ENCODE measurements at regions not wholly inside any gene's neighbourhood (a gene's known extent, or its start where the extent isn't known, plus 50 kb on each side); places are given as distances from the start of the nearest gene placed in this dataset.
"Not testable (repeated sequence)": the region's sequence is repeated elsewhere in the genome, so short reads cannot be mapped to it uniquely, and the experiment has no call there.

DNA sequence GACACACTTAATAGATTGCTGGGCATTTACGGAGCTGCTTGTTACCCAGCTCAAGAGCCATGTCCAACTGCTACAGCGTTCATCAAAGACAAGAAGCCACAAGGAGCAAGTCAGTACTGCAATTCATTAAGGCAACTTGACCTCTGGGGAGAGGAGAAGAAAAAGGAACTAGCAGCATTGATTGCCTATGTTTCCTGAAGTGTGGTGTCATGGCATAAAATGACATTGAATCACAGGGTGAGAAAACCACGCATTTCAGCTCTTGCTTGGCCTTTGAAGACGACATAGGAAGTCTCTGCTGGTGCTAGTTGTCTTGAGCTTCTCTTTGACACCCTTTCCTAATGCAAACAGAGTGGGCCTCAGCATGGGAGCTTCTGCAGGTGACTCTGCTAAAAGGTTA, 139.1 kb downstream of the CDH26 start:
- DNase-seq (ENCODE audit: low spot score): no peak

DNA sequence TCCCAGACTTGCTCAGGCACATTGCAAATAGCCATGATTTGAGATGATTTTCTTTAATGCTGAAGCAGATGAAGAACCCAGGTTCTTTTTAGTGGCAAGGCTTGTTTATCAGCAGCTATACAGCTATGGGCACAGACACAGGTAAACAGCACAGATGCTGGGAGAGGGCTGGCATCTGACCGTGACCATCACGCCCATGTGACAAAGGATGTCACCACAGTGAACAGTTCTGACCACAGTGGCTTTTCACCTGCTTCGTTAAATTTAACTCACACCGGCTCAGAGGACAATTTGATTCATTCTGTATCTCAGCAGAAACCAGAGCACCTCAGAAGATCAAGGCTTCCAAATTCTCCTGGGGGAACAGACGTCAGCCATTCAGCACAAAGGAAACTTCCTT, 142.6 kb downstream of the CDH26 start:
- DNase-seq (ENCODE audit: low spot score): no peak

DNA sequence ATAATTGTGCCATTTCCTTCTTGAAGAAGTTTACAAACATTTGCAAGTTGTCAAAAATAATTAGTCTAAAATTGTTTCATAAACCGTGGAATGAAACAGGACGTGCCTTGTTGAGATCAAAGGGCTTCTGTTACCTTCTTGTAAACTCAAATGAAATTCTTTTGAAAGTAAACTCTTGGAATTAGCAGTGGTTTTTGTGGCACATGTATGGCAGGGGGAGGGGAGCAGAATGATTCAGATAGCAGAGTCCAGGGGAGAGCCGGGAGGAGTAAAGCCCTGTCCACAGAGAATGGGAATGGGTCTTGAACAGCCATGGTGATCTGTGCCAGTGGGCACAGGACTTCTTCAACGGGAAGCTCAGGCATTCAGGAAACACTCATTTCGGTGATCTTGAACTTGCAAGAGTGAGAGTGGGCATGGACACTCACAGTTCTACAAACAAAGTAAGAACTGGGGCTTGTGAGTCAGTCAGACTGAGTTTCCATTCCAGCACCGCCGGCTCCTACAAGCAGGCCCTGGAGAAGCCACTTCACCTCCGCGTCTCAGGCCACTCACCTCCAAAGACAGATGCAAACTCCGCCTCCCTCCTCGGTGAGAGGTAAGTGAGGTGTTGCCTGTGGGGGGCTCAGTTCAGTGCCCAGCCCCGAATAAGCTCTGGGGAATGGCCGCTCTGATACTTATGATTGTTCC, 143.1 kb downstream of the CDH26 start:
- DNase-seq (ENCODE audit: low spot score): no peak

DNA sequence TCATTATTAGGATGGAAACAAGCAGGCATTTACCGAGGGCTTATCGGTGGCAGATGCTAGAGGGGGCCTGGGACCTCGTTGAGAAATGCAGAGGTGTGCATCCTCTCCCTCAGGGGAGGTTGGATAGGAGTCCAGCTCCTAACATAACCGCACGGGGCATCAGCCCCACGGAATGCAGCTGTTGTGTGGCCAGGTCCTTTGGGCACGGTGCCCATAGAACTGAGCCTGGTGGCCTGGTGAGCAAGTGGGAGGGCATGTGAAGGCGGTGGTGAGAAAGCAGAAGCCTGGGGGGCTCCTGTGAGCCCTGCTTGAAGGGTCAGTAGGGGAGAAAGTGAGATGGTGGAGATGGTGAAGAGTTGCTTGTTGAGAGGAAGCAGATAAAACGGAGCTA, 143.7 kb downstream of the CDH26 start:
- DNase-seq (ENCODE audit: low spot score): no peak

DNA sequence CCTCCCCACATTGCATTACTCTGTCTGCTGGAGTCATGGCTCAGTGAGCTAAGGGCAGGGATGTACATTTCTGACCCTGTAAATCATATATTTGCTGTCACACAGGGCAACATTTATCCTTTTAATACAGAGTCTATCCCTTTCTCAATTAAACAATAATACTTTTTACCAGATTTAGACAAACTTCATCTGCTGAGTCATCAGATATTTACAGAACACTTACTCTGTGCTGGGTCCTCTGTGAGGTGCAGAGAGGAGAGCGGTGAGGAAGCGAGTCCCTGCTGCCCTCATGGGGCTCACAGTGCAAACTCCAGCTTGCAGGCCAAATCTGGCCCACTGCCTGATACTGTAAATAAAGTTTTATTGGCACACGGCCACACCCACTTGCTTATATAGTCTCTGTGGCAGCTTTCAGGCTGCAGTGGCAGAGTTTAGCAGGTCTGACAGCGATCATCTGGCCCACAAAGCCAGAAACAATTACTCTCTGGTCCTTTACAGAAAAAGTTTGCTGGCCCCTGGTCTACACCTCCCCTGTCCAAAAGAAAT, 144.5 kb downstream of the CDH26 start:
- DNase-seq (ENCODE audit: low spot score): no peak

DNA sequence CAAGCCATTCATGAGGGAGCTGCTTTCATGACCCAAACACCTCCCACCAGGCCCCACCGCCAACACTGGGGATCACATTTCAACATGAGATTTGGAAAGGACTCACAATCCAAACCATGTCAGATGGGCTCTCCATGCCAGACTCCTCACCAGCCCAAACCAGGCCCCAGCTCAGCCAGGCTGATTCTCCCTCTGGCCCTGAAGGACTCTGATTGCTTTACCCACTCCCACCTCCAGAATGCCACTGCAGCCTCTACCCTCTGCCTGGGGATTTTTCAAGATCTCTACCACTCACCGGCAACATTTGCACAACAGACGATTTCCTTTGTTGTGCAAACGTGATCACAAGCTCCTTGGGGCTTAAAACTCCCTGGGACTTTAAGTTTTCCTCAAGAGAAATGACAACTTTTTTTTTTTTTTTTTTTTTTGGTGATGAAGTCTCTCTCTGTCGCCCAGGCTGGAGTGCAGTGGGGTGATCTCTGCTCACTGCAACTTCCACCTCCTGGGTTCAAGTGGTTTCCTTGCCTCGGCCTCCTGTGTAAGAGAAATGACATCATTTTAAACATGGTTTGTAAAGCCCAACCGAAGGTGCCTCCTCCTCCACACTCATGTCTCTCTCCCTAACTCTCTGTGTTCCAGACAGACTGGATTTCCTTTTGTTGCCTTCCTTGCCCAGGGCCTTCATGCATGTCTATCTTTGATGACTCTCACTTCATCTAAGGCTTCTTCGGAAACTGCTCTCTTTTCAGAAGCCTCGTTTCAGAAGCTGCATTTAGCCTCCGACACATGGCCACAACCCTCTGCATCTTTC, 147.0 kb downstream of the CDH26 start:
- no peak for DNase-seq (ENCODE audit: low spot score)

DNA sequence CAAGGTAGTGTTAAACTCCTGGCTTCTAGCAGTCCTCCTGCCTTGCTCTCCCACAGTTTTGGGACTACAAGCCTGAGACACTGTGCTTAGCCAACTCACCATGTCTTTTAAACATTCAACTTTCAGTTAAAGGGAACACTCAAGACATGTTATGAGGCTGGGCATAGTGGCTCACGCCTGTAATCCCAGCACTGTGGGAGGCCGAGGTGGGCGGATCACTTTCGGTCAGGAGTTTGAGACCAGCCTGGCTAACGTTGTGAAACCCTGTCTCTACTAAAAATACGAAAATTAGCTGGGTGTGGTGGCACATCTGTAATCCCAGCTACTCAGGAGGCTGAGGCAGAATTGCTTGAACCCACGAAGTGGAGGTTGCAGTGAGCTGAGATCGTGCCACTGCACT, 148.0 kb downstream of the CDH26 start:
- not testable (repeated sequence) for DNase-seq (ENCODE audit: low spot score)

DNA sequence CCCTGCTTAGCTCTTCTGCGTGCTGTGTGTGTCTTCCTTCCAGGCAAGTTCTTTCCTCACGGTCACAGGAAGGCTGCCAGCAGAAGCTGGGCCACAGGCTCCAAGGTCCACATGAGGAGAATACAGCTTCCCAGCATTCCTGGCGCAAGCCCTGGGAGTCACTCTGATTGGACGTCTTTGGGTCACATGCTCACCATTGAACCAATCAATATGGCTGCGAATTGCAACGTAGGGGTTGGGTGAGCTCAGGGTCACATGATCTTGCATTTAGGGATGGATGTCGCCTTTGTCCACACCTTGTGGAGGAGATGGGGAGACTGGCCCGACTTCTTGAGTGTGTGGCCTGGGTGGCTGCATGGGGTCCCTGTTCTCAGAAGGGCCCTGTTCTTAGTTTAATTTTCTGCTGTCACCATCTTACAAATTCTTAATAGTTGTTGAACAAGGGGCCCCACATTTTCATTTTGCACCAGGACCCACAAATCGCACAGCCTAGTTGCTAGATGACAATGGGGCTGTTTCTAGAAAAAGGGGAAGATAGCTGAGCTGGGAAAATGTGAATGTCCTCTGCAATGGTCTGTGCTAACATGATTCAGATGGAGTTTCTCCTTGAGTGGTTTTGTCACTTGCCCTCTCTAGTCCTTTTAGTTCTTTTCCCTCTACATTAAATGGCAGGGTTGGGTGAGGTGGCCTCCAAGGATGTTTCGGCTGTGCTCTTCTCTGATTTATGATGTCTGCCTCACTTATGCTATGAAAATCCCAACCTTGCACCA, 149.6 kb downstream of the CDH26 start:
- DNase-seq (ENCODE audit: low spot score): no peak

DNA sequence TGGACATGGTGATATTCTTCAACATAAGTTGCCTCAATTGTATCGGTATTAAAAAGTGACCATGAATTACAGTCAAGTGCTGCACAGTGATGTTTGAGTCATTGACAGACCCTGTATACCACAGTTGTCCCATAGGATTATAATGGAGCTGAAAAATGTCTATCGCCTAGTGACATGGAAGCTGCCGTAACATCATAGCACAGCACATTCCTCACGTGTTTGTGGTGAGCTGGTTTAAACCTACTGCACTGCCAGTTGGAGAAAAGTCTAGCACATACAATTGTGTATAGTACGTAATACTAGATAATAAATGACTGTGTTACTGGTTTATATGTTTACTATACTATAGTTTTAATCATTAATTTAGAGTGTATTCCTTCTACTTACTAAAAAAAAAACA, 150.2 kb downstream of the CDH26 start:
- DNase-seq (ENCODE audit: low spot score): no peak

DNA sequence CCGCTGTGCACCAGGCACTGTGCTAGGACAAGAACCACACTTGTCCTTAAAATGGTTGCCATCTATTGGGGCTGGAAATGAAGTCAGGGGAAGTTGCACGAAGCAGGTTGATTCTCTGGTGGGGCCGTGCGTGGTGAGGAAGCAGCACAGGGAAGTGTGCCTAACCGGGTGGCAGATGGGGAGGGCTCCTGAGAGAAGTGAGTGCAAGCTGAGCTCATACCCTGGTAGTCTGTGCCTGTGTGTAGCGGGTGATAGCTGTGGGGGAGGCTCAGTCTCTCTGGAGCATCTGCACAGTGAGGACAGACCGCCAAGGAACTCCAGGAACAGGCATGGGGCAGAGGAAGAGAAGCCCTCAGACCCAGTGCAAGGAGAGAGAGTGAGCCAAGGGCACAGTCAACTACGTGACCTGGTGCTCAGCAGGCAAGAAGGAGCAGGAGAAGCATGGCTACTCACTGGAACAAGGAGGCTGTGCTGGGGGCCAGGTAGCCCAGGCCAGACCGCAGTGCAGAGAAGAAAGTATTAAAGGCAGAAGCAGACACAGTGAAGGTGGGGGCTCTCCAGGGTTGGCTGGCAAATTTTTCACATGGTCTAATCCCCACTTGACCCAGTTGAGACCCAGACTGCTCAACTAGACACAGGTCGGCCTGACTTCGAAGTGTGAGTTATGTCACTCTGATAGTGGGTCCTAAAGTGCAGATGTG, 155.0 kb downstream of the CDH26 start:
- DNase-seq (ENCODE audit: low spot score): no peak

DNA sequence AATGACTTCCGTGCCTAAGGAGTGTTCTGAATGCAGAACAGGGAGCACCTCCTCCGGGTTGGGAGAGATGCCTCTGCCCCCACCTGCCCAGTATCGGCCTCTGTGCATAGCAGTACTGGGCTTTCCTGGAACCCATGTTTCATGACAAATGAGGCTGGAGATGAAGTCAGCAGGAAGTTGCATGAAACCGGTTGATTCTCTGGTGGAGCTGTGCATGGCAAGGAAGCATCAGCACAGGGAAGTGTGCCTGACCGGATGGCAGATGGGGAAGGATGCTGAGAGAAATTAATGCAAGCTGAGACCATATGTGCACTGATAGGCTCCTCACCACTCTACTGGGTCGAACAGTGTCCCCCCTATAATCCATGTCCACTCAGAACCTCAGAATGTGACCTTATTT, 155.5 kb downstream of the CDH26 start:
- no peak for DNase-seq (ENCODE audit: low spot score)

DNA sequence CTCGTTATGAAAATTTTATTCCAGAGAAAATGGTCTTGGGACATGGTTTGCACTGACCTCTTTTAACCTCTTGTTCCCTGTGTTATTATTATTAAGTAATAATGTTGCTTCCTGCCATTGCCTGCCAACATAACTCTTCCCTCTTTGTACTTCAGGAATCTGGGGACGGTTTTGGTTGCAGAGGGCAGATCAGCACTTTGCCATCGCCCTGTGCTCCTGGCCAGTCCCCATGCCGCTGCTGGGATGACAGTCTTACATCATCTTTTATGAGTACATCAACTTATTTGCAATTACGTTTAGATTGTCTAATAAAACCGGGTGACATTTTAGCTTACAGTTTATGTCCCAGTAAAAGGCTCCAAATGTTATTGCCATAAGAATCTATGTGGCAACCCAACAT, 157.2 kb downstream of the CDH26 start:
- no peak for DNase-seq (ENCODE audit: low spot score)

DNA sequence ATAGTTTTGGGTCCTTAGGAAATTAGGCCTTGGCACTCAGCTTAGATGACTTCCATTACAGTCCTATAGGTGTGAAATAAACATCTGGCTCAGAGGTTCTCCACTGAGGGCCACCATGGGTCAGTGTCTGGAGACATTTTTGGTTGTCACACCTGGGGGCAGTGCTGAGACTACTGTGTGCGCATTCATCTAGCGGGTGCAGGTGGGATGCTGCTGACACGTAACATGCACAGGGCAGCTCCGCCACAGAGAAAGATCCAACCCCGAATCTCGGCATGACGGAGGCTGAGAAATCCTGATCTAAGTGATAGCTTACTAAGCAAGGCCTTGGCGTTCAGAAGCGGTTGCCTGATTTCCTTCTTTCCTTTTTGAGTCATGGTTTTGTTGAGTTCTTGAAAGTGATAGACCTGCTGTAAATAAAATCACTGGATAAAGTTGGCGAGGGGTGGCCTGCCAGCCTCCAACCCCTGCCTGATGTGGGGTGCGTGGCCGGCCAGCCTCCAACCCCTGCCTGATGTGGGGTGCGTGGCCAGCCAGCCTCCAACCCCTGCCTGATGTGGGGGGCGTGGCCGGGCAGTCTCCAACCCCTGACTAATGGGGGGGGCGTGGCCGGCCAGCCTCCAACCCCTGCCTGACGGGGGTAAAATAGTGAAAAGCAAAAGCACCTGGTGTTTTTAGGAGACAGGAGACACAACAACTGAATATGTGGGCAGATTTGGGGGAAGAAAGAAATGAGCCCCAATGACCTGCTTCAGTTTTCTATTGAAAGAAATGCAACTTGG, 158.1 kb downstream of the CDH26 start:
- no peak for DNase-seq (ENCODE audit: low spot score)

DNA sequence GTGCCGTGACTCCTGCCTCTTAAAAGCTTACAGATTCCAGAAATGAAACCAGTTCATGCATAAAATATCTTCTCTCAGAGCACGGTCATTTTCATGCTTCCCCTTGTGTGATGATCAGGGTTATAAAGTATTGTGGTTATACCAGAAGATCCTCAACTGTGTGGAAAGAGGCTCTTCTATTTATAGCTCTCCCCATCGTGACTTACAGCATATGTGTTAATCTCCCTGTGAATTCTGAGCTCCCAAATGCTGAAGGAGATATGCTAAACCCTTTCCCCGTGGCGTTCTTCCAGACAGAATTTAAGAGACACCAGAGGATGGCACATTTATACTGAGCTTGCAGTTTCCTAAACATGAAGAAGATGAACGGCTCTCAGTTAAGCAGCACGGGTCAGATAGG, 158.8 kb downstream of the CDH26 start:
- DNase-seq (ENCODE audit: low spot score): no peak

DNA sequence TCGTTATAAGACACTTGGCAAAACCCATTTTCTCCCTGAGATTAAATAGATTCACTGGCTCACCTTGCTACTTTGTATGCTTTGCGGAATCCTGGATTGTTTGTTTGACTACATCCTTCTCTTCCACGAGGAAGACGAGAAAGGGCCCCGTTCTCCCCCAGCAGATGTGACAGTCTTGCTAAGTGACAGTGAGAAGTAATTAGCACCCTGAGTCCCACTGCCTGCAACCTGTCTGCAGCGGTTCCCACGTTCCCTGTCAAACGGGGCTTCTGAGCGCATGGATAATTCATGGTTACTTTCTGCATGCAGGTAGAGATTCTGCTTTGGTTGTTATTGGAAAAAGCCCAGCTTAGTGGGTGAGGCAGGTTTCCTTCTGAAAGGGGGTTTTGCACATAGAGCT, 163.7 kb downstream of the CDH26 start:
- DNase-seq (ENCODE audit: low spot score): no peak

DNA sequence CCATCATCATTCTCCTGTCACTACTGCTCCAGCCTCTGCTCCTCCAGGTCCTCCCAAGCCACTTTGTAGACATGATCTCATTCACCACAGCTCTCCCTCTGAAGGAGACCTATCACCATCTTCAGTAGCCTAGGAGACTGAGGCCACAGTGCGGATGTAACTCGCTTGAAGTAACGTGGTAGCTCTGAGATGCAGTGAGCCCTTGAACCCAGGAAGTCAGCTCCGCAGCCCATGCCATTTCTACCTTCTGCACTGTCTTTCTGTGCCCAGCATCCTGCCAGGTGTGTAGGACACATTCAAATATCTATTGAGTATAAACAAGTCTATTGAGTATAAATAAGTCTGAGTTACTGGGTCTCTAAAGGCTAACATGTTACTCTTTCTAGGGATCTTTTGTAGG, 164.4 kb downstream of the CDH26 start:
- DNase-seq (ENCODE audit: low spot score): no peak

DNA sequence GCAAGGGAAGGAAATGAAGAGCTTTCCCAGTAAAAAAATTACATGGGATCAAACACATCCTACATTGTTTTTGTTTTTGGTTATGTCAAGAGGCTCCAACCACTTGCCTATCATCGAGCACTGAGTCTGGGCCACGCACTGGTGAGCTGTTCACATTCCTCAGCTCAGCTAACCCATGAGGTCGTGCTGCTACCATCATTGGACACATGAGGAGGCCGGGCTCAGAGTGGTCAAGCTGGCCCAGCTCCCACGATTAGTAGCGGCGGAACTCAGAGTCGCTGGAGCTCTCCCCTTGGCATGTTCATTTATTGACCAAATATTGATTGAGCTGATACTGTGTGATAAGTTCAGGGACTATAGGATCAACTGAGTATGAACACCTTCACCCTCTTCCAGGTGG, 164.9 kb downstream of the CDH26 start:
- DNase-seq (ENCODE audit: low spot score): no peak

DNA sequence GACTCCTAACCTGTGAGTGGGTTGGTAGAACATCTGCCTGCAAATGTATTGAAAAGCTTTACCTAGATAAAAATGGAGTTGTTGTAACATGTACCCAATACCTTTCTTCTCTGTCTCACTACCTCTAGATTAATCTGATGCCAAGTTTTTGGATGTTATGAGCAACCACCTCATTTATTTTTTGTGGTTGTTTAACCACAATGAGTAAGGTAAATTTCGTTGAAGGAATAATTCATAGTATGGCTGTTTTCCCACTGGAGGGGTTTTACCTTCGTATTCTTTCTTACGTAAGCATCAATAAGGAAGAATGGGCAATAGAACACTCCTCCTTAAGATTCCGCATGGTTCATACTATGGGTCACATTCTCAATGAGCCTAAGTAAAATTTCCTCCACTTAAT, 165.4 kb downstream of the CDH26 start:
- DNase-seq (ENCODE audit: low spot score): no peak

DNA sequence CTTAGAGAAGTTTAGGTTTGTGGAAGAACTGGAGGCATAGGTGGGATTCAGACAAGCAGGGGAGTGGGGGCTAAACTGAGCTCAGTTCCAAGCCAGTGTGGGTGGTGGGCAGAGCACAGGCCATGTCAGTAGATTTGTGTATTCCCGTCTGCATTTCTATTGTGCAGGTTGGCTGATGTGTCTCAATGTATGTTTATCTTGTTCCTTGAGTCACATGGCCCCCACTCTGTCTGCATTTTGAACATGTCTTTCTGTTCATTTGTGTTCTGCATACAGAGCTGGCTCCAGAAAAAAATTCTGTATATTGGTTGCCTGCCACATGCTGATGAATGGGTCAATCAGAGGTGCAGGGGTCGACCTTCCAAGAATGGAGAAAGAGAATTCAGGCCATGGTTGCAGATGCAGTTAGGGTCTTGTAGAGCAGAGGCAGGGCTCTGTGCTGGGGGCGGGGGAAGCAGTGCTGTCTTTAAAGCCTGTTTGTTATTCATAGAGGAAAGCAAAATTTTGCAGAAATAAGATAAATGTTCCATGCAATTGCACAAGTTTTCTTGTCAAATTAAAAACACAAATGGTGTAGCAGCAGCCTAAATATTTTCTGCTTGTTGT, 166.7 kb downstream of the CDH26 start:
- no peak for DNase-seq (ENCODE audit: low spot score)

DNA sequence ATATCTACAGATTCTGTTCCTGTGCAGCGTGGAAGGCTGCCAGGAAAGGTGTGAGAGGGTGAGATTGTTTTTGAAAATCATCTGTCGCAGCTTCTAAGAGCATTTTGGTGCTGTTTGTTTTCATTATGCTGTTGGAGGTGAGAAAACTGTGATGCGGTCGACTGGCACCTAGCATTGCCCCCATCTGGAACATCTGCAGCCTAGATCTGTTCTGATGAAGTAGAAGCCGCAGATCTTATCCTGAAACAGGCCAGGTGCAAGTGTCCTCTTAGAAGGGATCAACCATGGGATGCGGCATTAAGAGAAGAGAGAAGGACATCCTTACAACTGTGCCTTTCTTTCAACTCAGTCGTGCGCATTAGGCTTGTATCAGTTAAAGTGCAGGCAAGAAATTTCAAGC, 167.3 kb downstream of the CDH26 start:
- DNase-seq (ENCODE audit: low spot score): no peak

DNA sequence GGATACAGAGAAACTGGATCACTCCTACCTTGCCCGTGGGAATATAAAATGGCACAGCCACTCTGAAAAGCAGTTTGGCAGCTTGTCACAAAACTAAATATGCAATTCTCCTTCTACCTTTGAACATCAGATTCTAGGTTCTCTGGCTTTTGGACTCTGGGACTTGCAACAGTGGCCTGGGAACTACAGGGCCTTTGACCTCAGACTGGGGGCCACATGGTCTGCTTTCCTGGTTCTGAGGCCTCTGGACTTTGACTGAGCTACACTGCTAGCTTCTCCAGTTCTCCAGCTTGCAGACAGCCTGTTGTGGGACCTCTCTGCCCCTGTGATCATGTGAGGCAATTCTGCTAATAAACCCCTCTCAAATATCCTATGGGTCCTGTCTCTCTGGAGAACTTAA, 168.8 kb downstream of the CDH26 start:
- DNase-seq (ENCODE audit: low spot score): no peak
